Ovary (tissue), 7 donors: ENCODE measurements at regions not wholly inside any gene's neighbourhood (a gene's known extent, or its start where the extent isn't known, plus 50 kb on each side); places are given as distances from the start of the nearest gene placed in this dataset.

Experiments used
- DNase-seq, 5 donors: peaks; one replicate each; pipeline ENCODE4 v3.0.0-alpha.2; 2019 to 2020
- H3K27ac ChIP-seq, 2 donors: fragments of 200-600 bp; one replicate each; pipeline versions ENCODE4 v1.5.1 to v1.8.0; 2019 to 2022
- H3K27me3 ChIP-seq: fragments of 200-600 bp; one replicate; pipeline ENCODE4 v1.8.0; 2022
- H3K36me3 ChIP-seq: fragments of 200-600 bp; sonication (generic); one replicate; pipeline ENCODE4 v1.5.1; 2019
- H3K4me1 ChIP-seq: one replicate; pipeline ENCODE4 v1.8.1; 2013; ENCODE audit warnings: mild to moderate bottlenecking, moderate library complexity; ENCODE audit not compliant: insufficient read depth
- H3K4me3 ChIP-seq: fragments of 200-600 bp; sonication (generic); one replicate; pipeline ENCODE4 v1.5.1; 2017
- H3K9me3 ChIP-seq, 2 donors: fragments of 200-600 bp in 1 of 2; sonication (generic) in 1 of 2; one replicate each; pipeline versions ENCODE4 v1.5.1 to v1.8.1; 2013 to 2019; ENCODE audit warnings: mild to moderate bottlenecking in 1 of 2, moderate library complexity in 1 of 2
- EP300 ChIP-seq: sonication (generic); formaldehyde crosslinking; IDR thresholded peaks from one replicate; pipeline ENCODE4 v1.6.1; 2017; ENCODE audit warnings: antibody characterized with exemption
- POLR2A ChIP-seq: fragments of 450-650 bp; IDR thresholded peaks from one replicate; pipeline ENCODE4 v1.6.1; 2017; ENCODE audit warnings: antibody characterized with exemption, mild to moderate bottlenecking, moderate library complexity
- WGBS, 3 donors: extraction: QIAGEN DNeasy Blood & Tissue Kit in 1 of 3; methylation state at CpG; one replicate each; pipeline versions ENCODE4 v1.1.5 to v1.1.7; 2013 to 2017; 5-methylcytosine and 5-hydroxymethylcytosine counted together
- intact Hi-C, 4 donors: fragments of 100-400 bp; cut with DNase I; formaldehyde crosslinking; loops; one replicate each; pipeline versions ENCODE4 v1.11.0 to v1.15.1; 2022 to 2023
- TF ChIP-seq, protein P1 (sequence below), 3 donors: fragments of 450-650 bp in 2 of 3; fragments of 200-600 bp in 1 of 3; IDR thresholded peaks; one replicate each; pipeline versions ENCODE4 v1.5.1 to v1.8.0; 2016 to 2022; ENCODE audit warnings: antibody characterized with exemption in 3 of 3, mild to moderate bottlenecking in 1 of 3
- donor health status: DM: no; HTN: no; CAD: no; lungs with moderate emphysema.
- donor health status: DM: no; HTN: no; CAD: no.
- donor health status: Bipolar disorder and iron deficiency.
- donor health status: DM: no; HTN: no; CAD: no.
- donor health status: DM: yes; HTN: yes; CAD: no.

DNA sequence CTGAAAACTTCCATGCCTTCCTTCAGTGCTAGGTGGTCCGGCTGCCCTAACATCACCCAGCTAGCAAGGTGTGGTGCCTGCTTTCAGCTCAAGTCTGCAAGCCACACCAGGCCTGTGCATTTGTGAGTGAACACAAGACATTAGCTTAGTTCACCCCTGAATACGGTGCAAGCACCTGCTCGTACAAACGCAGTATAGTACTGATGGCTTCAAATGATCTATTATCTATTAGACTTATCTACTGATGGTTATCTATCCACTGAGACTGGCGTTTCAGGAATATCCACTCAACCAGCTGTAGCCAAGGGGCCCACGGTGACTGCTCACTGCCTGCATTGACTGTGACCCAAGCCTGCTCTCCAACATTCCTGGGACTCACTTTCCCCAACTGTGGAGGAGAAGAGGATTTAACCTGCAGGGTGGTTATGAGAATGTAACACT is 155.9 kb downstream of the SHOX start:
- H3K27me3 ChIP-seq = no peaks in the 10 kb centered on the region
- H3K4me3 ChIP-seq = no peak overlapping the region
- intact Hi-C loops = no loop called here
- TF ChIP-seq, protein P1, sequence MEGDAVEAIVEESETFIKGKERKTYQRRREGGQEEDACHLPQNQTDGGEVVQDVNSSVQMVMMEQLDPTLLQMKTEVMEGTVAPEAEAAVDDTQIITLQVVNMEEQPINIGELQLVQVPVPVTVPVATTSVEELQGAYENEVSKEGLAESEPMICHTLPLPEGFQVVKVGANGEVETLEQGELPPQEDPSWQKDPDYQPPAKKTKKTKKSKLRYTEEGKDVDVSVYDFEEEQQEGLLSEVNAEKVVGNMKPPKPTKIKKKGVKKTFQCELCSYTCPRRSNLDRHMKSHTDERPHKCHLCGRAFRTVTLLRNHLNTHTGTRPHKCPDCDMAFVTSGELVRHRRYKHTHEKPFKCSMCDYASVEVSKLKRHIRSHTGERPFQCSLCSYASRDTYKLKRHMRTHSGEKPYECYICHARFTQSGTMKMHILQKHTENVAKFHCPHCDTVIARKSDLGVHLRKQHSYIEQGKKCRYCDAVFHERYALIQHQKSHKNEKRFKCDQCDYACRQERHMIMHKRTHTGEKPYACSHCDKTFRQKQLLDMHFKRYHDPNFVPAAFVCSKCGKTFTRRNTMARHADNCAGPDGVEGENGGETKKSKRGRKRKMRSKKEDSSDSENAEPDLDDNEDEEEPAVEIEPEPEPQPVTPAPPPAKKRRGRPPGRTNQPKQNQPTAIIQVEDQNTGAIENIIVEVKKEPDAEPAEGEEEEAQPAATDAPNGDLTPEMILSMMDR (IDR thresholded peaks at IDR 0.05) = no peak
- TF ChIP-seq POLR2A (no peak), EP300 (no peak)
- WGBS, 3 donors = 41 to 51% (median 43%) methylated on average over 6 of the region's 6 CpGs
- no peak for DNase-seq
- H3K4me1 ChIP-seq = no peaks in the 10 kb centered on the region
- H3K27ac ChIP-seq = no peak overlapping the region
- no peaks in the 10 kb centered on the region for H3K9me3 ChIP-seq
- H3K36me3 ChIP-seq = no peaks in the 10 kb centered on the region

DNA sequence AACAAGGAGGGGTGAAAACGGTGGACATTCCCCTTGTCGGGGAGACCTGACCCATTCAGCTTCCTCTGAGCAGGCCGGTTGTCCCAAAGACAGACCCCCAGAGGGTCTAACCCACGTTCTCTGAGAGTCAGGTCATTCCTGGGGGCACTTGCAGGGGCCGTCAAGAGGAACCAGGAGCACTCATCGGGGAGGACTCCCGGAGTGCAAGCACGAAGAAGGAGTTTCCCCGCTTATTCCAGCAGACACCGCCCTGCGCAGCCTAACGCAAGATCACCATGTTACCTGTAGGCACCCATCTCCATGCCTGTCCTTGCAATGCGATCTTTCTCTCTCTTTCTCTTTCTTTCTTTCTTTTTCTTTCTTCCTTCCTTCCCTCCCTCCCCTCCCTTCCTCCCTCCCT is 154.2 kb downstream of the SHOX start:
- DNase-seq = no peak
- no peaks in the 10 kb centered on the region for H3K27me3 ChIP-seq
- H3K27ac ChIP-seq = no peak overlapping the region
- intact Hi-C loops = no loop called here
- H3K9me3 ChIP-seq = no peaks in the 10 kb centered on the region
- no peak overlapping the region for H3K4me3 ChIP-seq
- WGBS, 3 donors = 81 to 85% methylated on average over 13 of the region's 13 CpGs; no CpG with 5 or more reads in 1 of the 3 donors
- TF ChIP-seq POLR2A = no peak
- TF ChIP-seq, protein P1 (IDR thresholded peaks at IDR 0.05) = no peak
- TF ChIP-seq EP300 = no peak
- H3K4me1 ChIP-seq = no peaks in the 10 kb centered on the region
- H3K36me3 ChIP-seq = no peaks in the 10 kb centered on the region

DNA sequence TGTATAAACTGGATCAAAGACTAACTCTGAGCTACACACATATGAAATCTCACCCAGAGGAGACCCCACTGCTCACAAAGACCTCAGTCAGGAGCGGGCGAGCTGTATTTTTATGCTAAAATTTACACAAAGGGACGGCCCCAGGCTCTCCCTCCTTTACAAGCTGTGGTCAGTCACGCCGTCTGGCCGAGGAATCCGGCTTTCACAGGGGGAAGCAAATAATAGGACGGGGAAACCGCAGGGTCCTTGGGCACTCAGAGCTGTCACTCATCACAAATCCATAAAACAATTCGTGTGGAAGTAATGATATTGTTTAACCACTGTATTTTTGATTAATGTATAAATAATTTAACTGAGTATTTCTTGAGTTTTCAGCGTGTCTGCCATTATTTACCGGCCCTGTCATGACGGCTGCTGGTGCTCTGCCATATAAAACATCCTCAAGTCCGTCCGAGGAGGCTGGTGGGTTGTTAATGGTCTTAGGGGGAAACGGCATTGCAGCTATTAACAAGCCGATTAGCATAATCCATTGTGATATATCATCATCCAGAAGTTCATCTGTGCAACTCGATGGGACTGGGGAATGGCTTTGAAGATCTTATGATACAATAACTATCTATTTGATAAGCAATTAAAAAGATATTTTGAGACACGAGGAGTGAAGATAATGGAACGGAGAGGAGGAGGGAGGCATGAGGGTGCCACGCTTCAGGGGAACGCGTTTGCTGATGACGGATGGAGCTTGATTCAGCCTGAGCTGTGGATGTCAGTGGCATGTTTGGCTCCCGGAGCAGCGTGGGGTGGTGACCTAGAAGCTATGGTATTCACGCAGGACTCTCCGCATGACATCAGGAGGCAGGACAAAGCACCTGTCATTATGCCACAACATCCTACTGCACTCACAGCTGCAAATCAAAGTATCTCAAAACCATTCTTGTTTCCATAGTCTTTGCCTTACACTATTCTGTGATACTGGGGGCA is 150.9 kb downstream of the SHOX start:
- Histone ChIP-seq H3K36me3 (no peaks in the 10 kb centered on the region), H3K4me3 (no peak overlapping the region), H3K27ac (no peak overlapping the region), H3K4me1 (no peaks in the 10 kb centered on the region), H3K9me3 (no peaks in the 10 kb centered on the region), H3K27me3 (no peaks in the 10 kb centered on the region)
- DNase-seq = no peak
- TF ChIP-seq, protein P1 (IDR thresholded peaks at IDR 0.05) = no peak
- TF ChIP-seq POLR2A (no peak), EP300 (no peak)
- 18 to 23% (median 22%) methylated on average over 28 of the region's 28 CpGs for WGBS, 3 donors
- intact Hi-C loops = no loop called here

DNA sequence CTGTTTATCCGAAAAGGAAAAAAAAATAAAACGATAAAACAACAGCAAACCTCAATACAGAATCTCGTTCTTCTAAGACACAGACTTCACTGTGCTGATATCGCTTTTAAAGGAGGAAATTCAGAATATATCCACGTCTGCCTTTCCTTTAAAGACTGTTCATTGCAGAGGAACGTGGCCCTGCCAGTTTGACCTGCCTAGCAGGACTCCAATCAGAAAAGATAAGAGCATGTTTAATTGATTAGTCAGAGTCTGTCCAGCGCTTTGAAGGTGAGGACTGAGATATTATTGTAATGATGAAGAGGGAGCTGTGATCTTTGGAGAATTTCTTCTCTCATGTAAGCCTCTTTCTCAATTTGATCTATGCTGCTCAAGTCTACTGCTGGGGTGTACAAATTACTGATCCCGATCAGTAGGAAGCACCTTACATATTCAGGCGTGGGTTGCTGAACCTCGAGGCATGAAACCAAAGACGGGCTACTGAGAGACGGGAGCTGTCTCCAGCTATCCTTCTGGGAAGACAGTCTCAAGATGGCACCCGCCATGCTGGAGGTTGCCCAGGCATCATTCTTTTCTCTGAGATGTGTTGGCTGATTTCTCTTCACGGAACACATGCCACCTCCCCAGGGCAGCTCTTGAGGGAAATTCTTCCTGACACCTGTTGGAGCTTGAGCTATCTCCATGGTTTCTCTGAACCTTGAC is 146.1 kb downstream of the SHOX start:
- Histone ChIP-seq H3K4me3 (no peak overlapping the region), H3K27me3 (no peaks in the 10 kb centered on the region), H3K27ac (no peak overlapping the region), H3K9me3 (no peaks in the 10 kb centered on the region), H3K36me3 (no peaks in the 10 kb centered on the region), H3K4me1 (no peaks in the 10 kb centered on the region)
- no peak for TF ChIP-seq EP300
- TF ChIP-seq, protein P1 (IDR thresholded peaks at IDR 0.05) = no peak
- TF ChIP-seq POLR2A = no peak
- intact Hi-C loops = no loop called here
- 69 to 79% (median 70%) methylated on average over 14 of the region's 14 CpGs for WGBS, 3 donors
- no peak for DNase-seq
